ENCODE measurements at regions not wholly inside any gene's neighbourhood (a gene's known extent, or its start where the extent isn't known, plus 50 kb on each side); places are given as distances from the start of the nearest gene placed in this dataset.

DNA sequence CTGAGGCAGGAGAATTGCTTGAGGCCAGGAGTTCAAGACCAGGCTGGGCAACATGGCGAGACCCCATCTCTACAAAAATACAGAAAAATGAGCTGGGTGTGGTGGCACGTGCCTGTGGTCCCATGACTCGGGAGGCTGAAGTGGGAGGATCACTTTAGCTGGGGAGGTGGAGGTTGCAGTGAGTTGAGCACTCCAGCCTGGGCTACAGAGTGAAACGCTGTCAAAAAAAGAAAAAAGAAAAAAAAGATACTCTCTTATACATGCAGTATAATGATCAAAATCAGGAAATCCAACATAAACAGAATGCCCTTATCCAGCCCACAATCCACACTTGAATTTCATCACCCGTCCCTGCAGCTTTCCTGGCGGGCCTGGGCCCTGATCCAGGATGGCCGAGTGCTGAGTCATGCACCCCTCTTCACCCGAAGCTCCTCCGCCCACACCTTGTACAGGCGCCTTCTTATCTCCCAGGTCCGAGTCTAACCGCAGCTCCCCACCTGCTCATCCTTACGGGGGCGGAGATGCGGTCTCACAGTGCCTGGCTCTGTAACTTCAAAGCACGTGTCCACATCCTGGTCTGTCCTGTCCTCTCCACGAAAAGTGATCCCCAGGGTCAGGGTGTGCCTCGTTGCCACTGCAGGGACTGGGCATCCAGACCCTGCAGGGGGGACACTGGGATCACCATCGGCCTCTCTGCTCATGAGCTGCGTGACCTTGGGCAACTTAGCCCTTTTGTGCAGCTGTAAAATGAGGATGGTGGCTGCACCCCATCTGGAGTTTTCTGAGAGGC lies 120.2 kb upstream of the SLC45A1 start:
- TF ChIP-seq CTCF (IDR thresholded peaks at IDR 0.05): no peak
- TF ChIP-seq POLR2A (IDR thresholded peaks at IDR 0.05): no peak
